Stimulated activated CD4-positive, alpha-beta T cell treated with anti-CD3 and anti-CD28 coated beads, Interleukin-12 subunit alpha, Interleukin-12 subunit beta, amount 100 ng/mL, for 48 hours (primary cell): ENCODE measurements at regions not wholly inside any gene's neighbourhood (a gene's known extent, or its start where the extent isn't known, plus 50 kb on each side); places are given as distances from the start of the nearest gene placed in this dataset.

ENCODE experiments used
- DNase-seq, 3 donors: peaks; one replicate each; pipeline ENCODE4 v3.0.0-alpha.2; 2020; ENCODE audit warnings: low read depth in 2 of 3, low spot score in 1 of 3

GRCh38 chr5:143761663-143762062 is 50.3 kb upstream of the HMHB1 start:
- DNase-seq = no peak

GRCh38 chr5:143760755-143761154 is 51.2 kb upstream of the HMHB1 start:
- no peak for DNase-seq

GRCh38 chr5:143760131-143760505 is 51.8 kb upstream of the HMHB1 start:
- DNase-seq = no peak

GRCh38 chr5:143759396-143760130 is 52.4 kb upstream of the HMHB1 start:
- DNase-seq = no peak

GRCh38 chr5:143758750-143759149 is 53.2 kb upstream of the HMHB1 start:
- DNase-seq = no peak

- DNase-seq = no peak
Observed at GRCh38 chr5:143758015-143758414, 53.9 kb upstream of the HMHB1 start.

GRCh38 chr5:143757116-143757515 is 54.8 kb upstream of the HMHB1 start:
- no peak for DNase-seq

GRCh38 chr5:143755966-143756365 is 56.0 kb upstream of the HMHB1 start:
- DNase-seq = no peak

GRCh38 chr5:143752165-143752850 is 59.7 kb upstream of the HMHB1 start:
- DNase-seq = no peak

GRCh38 chr5:143751342-143751741 is 60.6 kb upstream of the HMHB1 start:
- DNase-seq = no peak

GRCh38 chr5:143749581-143750205 is 62.3 kb upstream of the HMHB1 start:
- DNase-seq = no peak

GRCh38 chr5:143748516-143748915 is 63.4 kb upstream of the HMHB1 start:
- no peak for DNase-seq

- DNase-seq = no peak
Observed at GRCh38 chr5:143742951-143743350, 69.0 kb upstream of the HMHB1 start.

- no peak for DNase-seq
Observed at GRCh38 chr5:143741421-143741820, 70.5 kb upstream of the HMHB1 start.

- no peak for DNase-seq
Observed at GRCh38 chr5:143740956-143741355, 71.0 kb upstream of the HMHB1 start.

GRCh38 chr5:143739746-143740145 is 72.2 kb upstream of the HMHB1 start:
- DNase-seq = no peak

GRCh38 chr5:143738417-143739401 is 73.3 kb upstream of the HMHB1 start:
- no peak for DNase-seq

GRCh38 chr5:143737062-143737461 is 74.9 kb upstream of the HMHB1 start:
- no peak for DNase-seq

- DNase-seq = no peak
Observed at GRCh38 chr5:143734456-143734780, 77.5 kb upstream of the HMHB1 start.

GRCh38 chr5:143733665-143734455 is 78.1 kb upstream of the HMHB1 start:
- no peak for DNase-seq

GRCh38 chr5:143732402-143732801 is 79.6 kb upstream of the HMHB1 start:
- no peak for DNase-seq
